ENCODE measurements at regions not wholly inside any gene's neighbourhood (a gene's known extent, or its start where the extent isn't known, plus 50 kb on each side); places are given as distances from the start of the nearest gene placed in this dataset.

DNA sequence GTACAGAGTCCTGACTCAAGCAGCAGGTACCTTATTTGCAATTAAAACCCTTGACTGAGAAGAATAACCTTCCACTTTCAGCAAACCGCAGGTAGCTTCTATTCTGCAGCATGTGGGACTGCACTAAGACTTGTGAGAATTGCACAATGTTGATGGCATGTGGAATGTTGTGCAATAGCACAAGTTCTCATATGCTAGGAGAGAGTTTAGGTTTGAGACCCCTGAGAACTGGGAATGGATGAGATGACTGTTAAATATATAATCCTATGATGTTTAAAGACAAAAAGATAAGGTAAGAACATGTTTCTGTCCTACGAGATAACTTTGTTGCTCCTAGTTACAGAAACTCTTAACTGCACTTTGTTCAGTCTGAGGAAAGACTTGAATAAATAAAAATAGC lies 194.6 kb downstream of the OTOR start:
- FAIRE-seq (no peak), DNase-seq (peak in 1 of 2 donors; percentile 68)
- H3K4me3 ChIP-seq (ENCODE audit: low read depth in 1 of 3, low read length in 3 of 3), result no peak overlapping the region
- no peaks in the 10 kb centered on the region for H3K36me3 ChIP-seq (ENCODE audit: control insufficient read depth in 3 of 3, insufficient read depth in 2 of 3, low read depth in 1 of 3, low read length in 3 of 3)
- no peak overlapping the region for H3K27ac ChIP-seq (ENCODE audit: low read depth in 1 of 3, low read length in 2 of 3)
- no peaks in the 10 kb centered on the region for H3K9me3 ChIP-seq (ENCODE audit: control insufficient read depth in 2 of 2, insufficient read depth in 1 of 2, low read depth in 1 of 2, low read length in 1 of 2)
- WGBS, 3 donors, result 33 to 52% (median 46%) methylated on average over 2 of the region's 2 CpGs
- no peaks in the 10 kb centered on the region for H3K4me1 ChIP-seq (ENCODE audit: control insufficient read depth in 3 of 3, insufficient read depth in 2 of 3, low read depth in 1 of 3, low read length in 2 of 3)
- H3K27me3 ChIP-seq (ENCODE audit: control insufficient read depth in 3 of 3, insufficient read depth in 3 of 3, low read length in 3 of 3), result no peaks in the 10 kb centered on the region

DNA sequence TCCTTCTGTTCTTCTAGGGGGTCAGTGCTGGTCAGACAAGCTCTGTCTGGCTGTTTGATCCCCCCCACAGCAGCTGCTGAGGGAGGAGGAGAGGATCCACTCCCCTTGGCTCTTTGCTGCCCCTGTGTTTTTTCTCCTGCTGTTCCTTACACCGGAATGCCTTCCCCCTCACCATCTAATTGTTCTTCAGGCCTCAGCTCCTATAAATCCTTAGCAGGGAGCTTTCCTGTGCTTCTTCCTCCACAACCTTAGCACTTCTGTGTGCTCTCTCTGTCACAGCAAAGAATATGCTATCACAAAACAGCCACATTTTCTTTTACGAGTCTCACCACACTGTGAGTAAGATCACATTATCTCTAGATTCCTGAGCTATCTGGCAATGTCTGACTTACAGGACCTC lies 196.6 kb downstream of the OTOR start:
- Histone ChIP-seq H3K4me1 (ENCODE audit: control insufficient read depth in 3 of 3, insufficient read depth in 2 of 3, low read depth in 1 of 3, low read length in 2 of 3) (no peaks in the 10 kb centered on the region), H3K36me3 (ENCODE audit: control insufficient read depth in 3 of 3, insufficient read depth in 2 of 3, low read depth in 1 of 3, low read length in 3 of 3) (no peaks in the 10 kb centered on the region), H3K4me3 (ENCODE audit: low read depth in 1 of 3, low read length in 3 of 3) (no peak overlapping the region), H3K9me3 (ENCODE audit: control insufficient read depth in 2 of 2, insufficient read depth in 1 of 2, low read depth in 1 of 2, low read length in 1 of 2) (no peaks in the 10 kb centered on the region), H3K27ac (ENCODE audit: low read depth in 1 of 3, low read length in 2 of 3) (no peak overlapping the region), H3K27me3 (ENCODE audit: control insufficient read depth in 3 of 3, insufficient read depth in 3 of 3, low read length in 3 of 3) (no peaks in the 10 kb centered on the region)
- FAIRE-seq (no peak), DNase-seq (no peak)
- WGBS, 3 donors, result 55 to 79% (median 70%) methylated on average over 2 of the region's 2 CpGs

- FAIRE-seq (no peak), DNase-seq (peak in 1 of 2 donors; percentile 6)
- Histone ChIP-seq H3K36me3 (ENCODE audit: control insufficient read depth in 3 of 3, insufficient read depth in 2 of 3, low read depth in 1 of 3, low read length in 3 of 3) (no peaks in the 10 kb centered on the region), H3K4me3 (ENCODE audit: low read depth in 1 of 3, low read length in 3 of 3) (no peak overlapping the region), H3K27ac (ENCODE audit: low read depth in 1 of 3, low read length in 2 of 3) (no peak overlapping the region), H3K9me3 (ENCODE audit: control insufficient read depth in 2 of 2, insufficient read depth in 1 of 2, low read depth in 1 of 2, low read length in 1 of 2) (no peaks in the 10 kb centered on the region), H3K27me3 (ENCODE audit: control insufficient read depth in 3 of 3, insufficient read depth in 3 of 3, low read length in 3 of 3) (no peaks in the 10 kb centered on the region), H3K4me1 (ENCODE audit: control insufficient read depth in 3 of 3, insufficient read depth in 2 of 3, low read depth in 1 of 3, low read length in 2 of 3) (no peaks in the 10 kb centered on the region)
These were observed 197.5 kb downstream of the OTOR start for GRCh38 chr20:16945619-16946018.

DNA sequence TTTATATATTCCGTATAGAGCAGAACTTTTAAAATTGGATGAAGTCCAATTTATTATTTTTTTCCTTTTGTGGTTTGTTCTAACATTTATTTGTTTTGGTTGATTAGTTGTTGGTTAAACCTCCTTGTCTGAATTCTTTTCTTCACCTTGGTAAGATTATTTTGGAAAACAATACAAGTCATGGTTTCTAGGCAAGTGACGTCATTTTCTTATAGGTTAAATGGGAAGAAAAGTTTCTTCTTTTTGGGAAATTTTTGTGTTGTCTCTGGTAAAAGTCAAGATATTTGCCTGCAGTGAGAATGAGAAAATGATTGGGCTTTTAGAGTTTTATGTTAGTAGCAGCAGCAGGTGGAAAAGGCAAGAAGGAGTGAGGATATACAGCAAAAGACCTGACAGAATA lies 197.9 kb downstream of the OTOR start:
- Histone ChIP-seq H3K9me3 (ENCODE audit: control insufficient read depth in 2 of 2, insufficient read depth in 1 of 2, low read depth in 1 of 2, low read length in 1 of 2) (no peaks in the 10 kb centered on the region), H3K4me1 (ENCODE audit: control insufficient read depth in 3 of 3, insufficient read depth in 2 of 3, low read depth in 1 of 3, low read length in 2 of 3) (no peaks in the 10 kb centered on the region), H3K4me3 (ENCODE audit: low read depth in 1 of 3, low read length in 3 of 3) (no peak overlapping the region), H3K36me3 (ENCODE audit: control insufficient read depth in 3 of 3, insufficient read depth in 2 of 3, low read depth in 1 of 3, low read length in 3 of 3) (no peaks in the 10 kb centered on the region), H3K27me3 (ENCODE audit: control insufficient read depth in 3 of 3, insufficient read depth in 3 of 3, low read length in 3 of 3) (no peaks in the 10 kb centered on the region), H3K27ac (ENCODE audit: low read depth in 1 of 3, low read length in 2 of 3) (no peak overlapping the region)
- no peak for DNase-seq
- 87 to 94% (median 92%) methylated on average over 2 of the region's 2 CpGs for WGBS, 3 donors
- no peak for FAIRE-seq

- Histone ChIP-seq H3K4me1 (ENCODE audit: control insufficient read depth in 3 of 3, insufficient read depth in 2 of 3, low read depth in 1 of 3, low read length in 2 of 3) (no peaks in the 10 kb centered on the region), H3K9me3 (ENCODE audit: control insufficient read depth in 2 of 2, insufficient read depth in 1 of 2, low read depth in 1 of 2, low read length in 1 of 2) (no peaks in the 10 kb centered on the region), H3K27me3 (ENCODE audit: control insufficient read depth in 3 of 3, insufficient read depth in 3 of 3, low read length in 3 of 3) (no peaks in the 10 kb centered on the region), H3K36me3 (ENCODE audit: control insufficient read depth in 3 of 3, insufficient read depth in 2 of 3, low read depth in 1 of 3, low read length in 3 of 3) (no peaks in the 10 kb centered on the region), H3K4me3 (ENCODE audit: low read depth in 1 of 3, low read length in 3 of 3) (no peak overlapping the region), H3K27ac (ENCODE audit: low read depth in 1 of 3, low read length in 2 of 3) (no peak overlapping the region)
- DNase-seq (no peak), FAIRE-seq (no peak)
- 40 to 62% (median 61%) methylated on average over 2 of the region's 2 CpGs for WGBS, 3 donors
These were observed 199.3 kb downstream of the OTOR start for GRCh38 chr20:16947479-16947878.

GRCh38 chr20:16951876-16952275 lies 203.7 kb downstream of the OTOR start:
- FAIRE-seq (no peak), DNase-seq (no peak)
- no peaks in the 10 kb centered on the region for H3K9me3 ChIP-seq (ENCODE audit: control insufficient read depth in 2 of 2, insufficient read depth in 1 of 2, low read depth in 1 of 2, low read length in 1 of 2)
- WGBS, 3 donors, result 62 to 71% (median 70%) methylated on average over 2 of the region's 2 CpGs
- H3K27ac ChIP-seq (ENCODE audit: low read depth in 1 of 3, low read length in 2 of 3), result no peak overlapping the region
- H3K36me3 ChIP-seq (ENCODE audit: control insufficient read depth in 3 of 3, insufficient read depth in 2 of 3, low read depth in 1 of 3, low read length in 3 of 3), result no peaks in the 10 kb centered on the region
- no peaks in the 10 kb centered on the region for H3K4me1 ChIP-seq (ENCODE audit: control insufficient read depth in 3 of 3, insufficient read depth in 2 of 3, low read depth in 1 of 3, low read length in 2 of 3)
- no peaks in the 10 kb centered on the region for H3K27me3 ChIP-seq (ENCODE audit: control insufficient read depth in 3 of 3, insufficient read depth in 3 of 3, low read length in 3 of 3)
- no peak overlapping the region for H3K4me3 ChIP-seq (ENCODE audit: low read depth in 1 of 3, low read length in 3 of 3)

DNA sequence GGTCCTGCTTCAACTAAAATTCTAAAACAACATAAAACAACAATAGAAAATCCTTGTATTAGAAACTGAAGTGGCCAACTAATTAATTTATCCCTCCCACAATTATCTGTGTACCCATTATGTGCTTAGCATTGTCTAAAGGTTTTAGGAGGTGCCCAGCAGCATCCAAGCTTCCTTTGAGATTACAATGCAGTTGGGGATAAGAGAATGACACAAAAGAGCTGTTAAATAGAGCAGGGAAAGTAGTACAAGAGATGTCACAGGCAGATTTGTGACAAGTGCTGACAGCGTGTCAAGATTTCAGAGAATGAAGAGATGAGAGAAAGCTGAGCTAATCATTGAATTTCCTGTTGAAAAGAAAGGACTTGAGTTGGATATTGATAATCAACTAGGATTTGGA lies 204.8 kb downstream of the OTOR start:
- Histone ChIP-seq H3K4me3 (ENCODE audit: low read depth in 1 of 3, low read length in 3 of 3) (no peak overlapping the region), H3K27me3 (ENCODE audit: control insufficient read depth in 3 of 3, insufficient read depth in 3 of 3, low read length in 3 of 3) (no peaks in the 10 kb centered on the region), H3K9me3 (ENCODE audit: control insufficient read depth in 2 of 2, insufficient read depth in 1 of 2, low read depth in 1 of 2, low read length in 1 of 2) (no peaks in the 10 kb centered on the region), H3K36me3 (ENCODE audit: control insufficient read depth in 3 of 3, insufficient read depth in 2 of 3, low read depth in 1 of 3, low read length in 3 of 3) (no peaks in the 10 kb centered on the region), H3K27ac (ENCODE audit: low read depth in 1 of 3, low read length in 2 of 3) (no peak overlapping the region), H3K4me1 (ENCODE audit: control insufficient read depth in 3 of 3, insufficient read depth in 2 of 3, low read depth in 1 of 3, low read length in 2 of 3) (no peaks in the 10 kb centered on the region)
- no peak for FAIRE-seq
- DNase-seq, result no peak
- 73 to 90% (median 87%) methylated on average over 1 of the region's 1 CpG for WGBS, 3 donors

GRCh38 chr20:16953858-16954257 lies 205.7 kb downstream of the OTOR start:
- no peak overlapping the region for H3K4me3 ChIP-seq (ENCODE audit: low read depth in 1 of 3, low read length in 3 of 3)
- no peak overlapping the region for H3K27ac ChIP-seq (ENCODE audit: low read depth in 1 of 3, low read length in 2 of 3)
- H3K36me3 ChIP-seq (ENCODE audit: control insufficient read depth in 3 of 3, insufficient read depth in 2 of 3, low read depth in 1 of 3, low read length in 3 of 3), result no peaks in the 10 kb centered on the region
- no peak for DNase-seq
- no peaks in the 10 kb centered on the region for H3K9me3 ChIP-seq (ENCODE audit: control insufficient read depth in 2 of 2, insufficient read depth in 1 of 2, low read depth in 1 of 2, low read length in 1 of 2)
- WGBS, 3 donors, result 70 to 89% (median 82%) methylated on average over 4 of the region's 4 CpGs
- no peaks in the 10 kb centered on the region for H3K4me1 ChIP-seq (ENCODE audit: control insufficient read depth in 3 of 3, insufficient read depth in 2 of 3, low read depth in 1 of 3, low read length in 2 of 3)
- no peaks in the 10 kb centered on the region for H3K27me3 ChIP-seq (ENCODE audit: control insufficient read depth in 3 of 3, insufficient read depth in 3 of 3, low read length in 3 of 3)
- no peak for FAIRE-seq

DNA sequence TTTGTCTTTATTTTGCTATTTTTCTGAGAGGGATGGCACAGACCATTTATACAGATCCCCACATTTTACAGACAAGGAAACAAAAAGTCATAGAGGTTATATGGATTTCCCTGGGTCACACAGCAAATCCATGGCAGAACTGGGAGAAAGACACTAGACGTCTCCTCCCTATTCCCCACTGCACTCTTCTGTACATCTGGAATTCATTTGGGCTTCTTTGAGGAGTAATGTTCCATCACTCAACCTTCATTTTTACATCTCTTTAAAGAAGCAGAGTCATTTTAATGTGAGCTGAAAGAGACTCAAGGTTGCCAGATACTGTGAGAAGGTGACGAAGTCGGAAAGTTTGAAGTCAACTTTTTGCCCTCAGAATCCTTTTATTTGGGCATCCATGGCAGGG lies 207.3 kb downstream of the OTOR start:
- DNase-seq, result no peak
- Histone ChIP-seq H3K4me1 (ENCODE audit: control insufficient read depth in 3 of 3, insufficient read depth in 2 of 3, low read depth in 1 of 3, low read length in 2 of 3) (no peaks in the 10 kb centered on the region), H3K27me3 (ENCODE audit: control insufficient read depth in 3 of 3, insufficient read depth in 3 of 3, low read length in 3 of 3) (no peaks in the 10 kb centered on the region), H3K36me3 (ENCODE audit: control insufficient read depth in 3 of 3, insufficient read depth in 2 of 3, low read depth in 1 of 3, low read length in 3 of 3) (no peaks in the 10 kb centered on the region), H3K9me3 (ENCODE audit: control insufficient read depth in 2 of 2, insufficient read depth in 1 of 2, low read depth in 1 of 2, low read length in 1 of 2) (peaks cover 0 to 3% of the 10 kb centered on the region in 2 donors), H3K27ac (ENCODE audit: low read depth in 1 of 3, low read length in 2 of 3) (no peak overlapping the region), H3K4me3 (ENCODE audit: low read depth in 1 of 3, low read length in 3 of 3) (no peak overlapping the region)
- FAIRE-seq, result no peak
- 64 to 81% (median 78%) methylated on average over 3 of the region's 3 CpGs for WGBS, 3 donors

All from small intestine (tissue), 7 donors.